ENCODE measurements at regions not wholly inside any gene's neighbourhood (a gene's known extent, or its start where the extent isn't known, plus 50 kb on each side); places are given as distances from the start of the nearest gene placed in this dataset.

DNA sequence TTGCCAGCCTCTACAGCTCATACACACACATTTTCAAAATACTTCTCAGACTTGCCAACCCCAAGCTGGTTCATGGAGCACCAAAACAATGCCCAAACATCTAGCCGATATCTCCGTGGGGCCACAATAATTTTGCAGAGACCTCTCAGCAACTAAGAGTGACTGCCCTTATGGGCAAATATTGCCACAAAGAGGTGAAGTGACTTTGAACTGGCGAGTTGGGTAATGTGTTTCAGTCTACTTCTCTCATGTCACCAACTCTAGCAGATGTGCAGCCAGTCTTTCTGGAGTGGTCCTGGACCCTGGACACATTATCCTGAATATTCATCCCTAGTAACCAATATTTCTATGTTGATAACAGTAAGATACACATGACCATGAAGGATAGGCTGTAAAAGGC, 290.3 kb downstream of the EMP1 start:
- no peak overlapping the region for H2AFZ ChIP-seq (ENCODE audit: control insufficient read depth, low read depth, low read length)
- ATAC-seq (no peak), FAIRE-seq (no peak), DNase-seq (ENCODE audit: low read depth, low spot score) (no peak)
- H3K27ac ChIP-seq (ENCODE audit: control insufficient read depth, insufficient read depth) = no peak overlapping the region
- ChIA-PET SMC1A (ENCODE audit: uncharacterized antibody, unreplicated experiment) (interaction anchor here (1.1 to 2.0 kb wide), 2 partner anchors 9 kb away, joined by 3 to 4 read pairs; no protein-coding TSS in a partner anchor), RAD21 (ENCODE audit: unreplicated experiment) (no interaction called here), CTCF (interaction anchor here (1.1 to 2.2 kb wide), 2 partner anchors 9 to 18 kb away, joined by 3 to 7 read pairs; no protein-coding TSS in a partner anchor), POLR2A (no interaction called here)
- no TSS peak for BruUV-seq (replicated peaks)
- in situ Hi-C loops (cut with MboI) (no loop called here), intact Hi-C loops (cut with micrococcal nuclease; ENCODE audit: unreplicated experiment) (no loop called here)
- no peak for TF ChIP-seq GATAD2B (conservative IDR thresholded peaks at IDR 0.05; ENCODE audit: low read depth)
- no peak for TF ChIP-seq BMI1 (IDR thresholded peaks at IDR 0.05; ENCODE audit: borderline replicate concordance)
- no peak for TF ChIP-seq RFX5 (IDR thresholded peaks at IDR 0.05; ENCODE audit: low read depth, low read length)
- TF ChIP-seq, protein P1, sequence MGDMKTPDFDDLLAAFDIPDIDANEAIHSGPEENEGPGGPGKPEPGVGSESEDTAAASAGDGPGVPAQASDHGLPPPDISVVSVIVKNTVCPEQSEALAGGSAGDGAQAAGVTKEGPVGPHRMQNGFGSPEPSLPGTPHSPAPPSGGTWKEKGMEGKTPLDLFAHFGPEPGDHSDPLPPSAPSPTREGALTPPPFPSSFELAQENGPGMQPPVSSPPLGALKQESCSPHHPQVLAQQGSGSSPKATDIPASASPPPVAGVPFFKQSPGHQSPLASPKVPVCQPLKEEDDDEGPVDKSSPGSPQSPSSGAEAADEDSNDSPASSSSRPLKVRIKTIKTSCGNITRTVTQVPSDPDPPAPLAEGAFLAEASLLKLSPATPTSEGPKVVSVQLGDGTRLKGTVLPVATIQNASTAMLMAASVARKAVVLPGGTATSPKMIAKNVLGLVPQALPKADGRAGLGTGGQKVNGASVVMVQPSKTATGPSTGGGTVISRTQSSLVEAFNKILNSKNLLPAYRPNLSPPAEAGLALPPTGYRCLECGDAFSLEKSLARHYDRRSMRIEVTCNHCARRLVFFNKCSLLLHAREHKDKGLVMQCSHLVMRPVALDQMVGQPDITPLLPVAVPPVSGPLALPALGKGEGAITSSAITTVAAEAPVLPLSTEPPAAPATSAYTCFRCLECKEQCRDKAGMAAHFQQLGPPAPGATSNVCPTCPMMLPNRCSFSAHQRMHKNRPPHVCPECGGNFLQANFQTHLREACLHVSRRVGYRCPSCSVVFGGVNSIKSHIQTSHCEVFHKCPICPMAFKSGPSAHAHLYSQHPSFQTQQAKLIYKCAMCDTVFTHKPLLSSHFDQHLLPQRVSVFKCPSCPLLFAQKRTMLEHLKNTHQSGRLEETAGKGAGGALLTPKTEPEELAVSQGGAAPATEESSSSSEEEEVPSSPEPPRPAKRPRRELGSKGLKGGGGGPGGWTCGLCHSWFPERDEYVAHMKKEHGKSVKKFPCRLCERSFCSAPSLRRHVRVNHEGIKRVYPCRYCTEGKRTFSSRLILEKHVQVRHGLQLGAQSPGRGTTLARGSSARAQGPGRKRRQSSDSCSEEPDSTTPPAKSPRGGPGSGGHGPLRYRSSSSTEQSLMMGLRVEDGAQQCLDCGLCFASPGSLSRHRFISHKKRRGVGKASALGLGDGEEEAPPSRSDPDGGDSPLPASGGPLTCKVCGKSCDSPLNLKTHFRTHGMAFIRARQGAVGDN (IDR thresholded peaks at IDR 0.05) = no peak
- no peak for TF ChIP-seq IKZF2 (IDR thresholded peaks at IDR 0.05)
- TF ChIP-seq REST (IDR thresholded peaks at IDR 0.05; ENCODE audit: low read depth, low read length) = no peak
- no peaks in the 10 kb centered on the region for H3K79me2 ChIP-seq (ENCODE audit: control insufficient read depth, insufficient read depth, low read length)
- no peaks in the 10 kb centered on the region for H3K27me3 ChIP-seq (replicated peaks in 1 of 2; ENCODE audit: control insufficient read depth in 2 of 2, insufficient read depth in 2 of 2, low read length in 1 of 2)
- no peak overlapping the region for H3K9ac ChIP-seq (ENCODE audit: control insufficient read depth, insufficient read depth, low read length)
- no peaks in the 10 kb centered on the region for H3K4me1 ChIP-seq (ENCODE audit: control insufficient read depth, insufficient read depth, low read length)
- H3K4me3 ChIP-seq = no peak overlapping the region
- H3K4me2 ChIP-seq (ENCODE audit: control insufficient read depth, insufficient read depth) = no peak overlapping the region
- H4K20me1 ChIP-seq (ENCODE audit: control insufficient read depth, insufficient read depth) = no peaks in the 10 kb centered on the region
- H3K9me3 ChIP-seq (replicated peaks; ENCODE audit: control insufficient read depth, insufficient read depth, low read length) = no peaks in the 10 kb centered on the region
- 48% methylated on average over 3 of the region's 3 CpGs for WGBS (ENCODE audit: insufficient coverage, insufficient replicate concordance, low lambda C conversion rate, missing lambda C conversion rate)
- H3K36me3 ChIP-seq (ENCODE audit: control insufficient read depth in 2 of 2, insufficient read depth in 2 of 2, low read length in 1 of 2) = no peaks in the 10 kb centered on the region

Measured in GM12878 (cell line).